SU-DHL-6 (cell line): ENCODE measurements at regions not wholly inside any gene's neighbourhood (a gene's known extent, or its start where the extent isn't known, plus 50 kb on each side); places are given as distances from the start of the nearest gene placed in this dataset.

Experiments
- H2AFZ ChIP-seq: fragments of 200-600 bp; sonication (generic); 2 replicates; pipeline ENCODE4 v1.6.1; 2014; ENCODE audit warnings: low read depth, mild to moderate bottlenecking, moderate library complexity, mixed read lengths, antibody characterized with exemption, low read length; ENCODE audit not compliant: severe bottlenecking
- H3F3A ChIP-seq: fragments of 200-600 bp; shearing (Covaris generic); 2 replicates; pipeline ENCODE4 v1.6.0; 2016; ENCODE audit warnings: antibody characterized with exemption, mild to moderate bottlenecking; ENCODE audit not compliant: insufficient read depth
- H3K27ac ChIP-seq: fragments of 200-600 bp; sonication (generic); 2 replicates; pipeline ENCODE4 v1.5.1; 2016; ENCODE audit warnings: low read depth, mild to moderate bottlenecking, low read length, moderate library complexity, mixed read lengths
- H3K27me3 ChIP-seq: fragments of 200-600 bp; sonication (generic), shearing (Covaris generic); 2 replicates; pipeline ENCODE4 v1.6.0; 2014; ENCODE audit warnings: mild to moderate bottlenecking, low read length
- H3K36me3 ChIP-seq: fragments of 200-600 bp; sonication (generic); 2 replicates; pipeline ENCODE4 v1.6.1; 2014; ENCODE audit warnings: mild to moderate bottlenecking, low read length, mixed read lengths
- H3K4me2 ChIP-seq: fragments of 300-600, 200-600 bp; shearing (Covaris generic), sonication (generic); 2 replicates; pipeline ENCODE4 v1.6.0; 2014; ENCODE audit warnings: low read length, low read depth, mild to moderate bottlenecking; ENCODE audit not compliant: poor library complexity, severe bottlenecking
- H3K4me3 ChIP-seq: fragments of 200-600 bp; sonication (generic); 2 replicates; pipeline ENCODE4 v1.5.1; 2014; ENCODE audit warnings: antibody characterized with exemption, low read length, mild to moderate bottlenecking, mixed read lengths; ENCODE audit not compliant: insufficient read depth, poor library complexity, severe bottlenecking
- H3K79me2 ChIP-seq: fragments of 200-600 bp; sonication (generic); 2 replicates; pipeline ENCODE4 v1.6.1; 2014; ENCODE audit warnings: mild to moderate bottlenecking, low read length, moderate library complexity; ENCODE audit not compliant: insufficient read depth
- H3K9ac ChIP-seq: fragments of 200-600 bp; sonication (generic); 2 replicates; pipeline ENCODE4 v1.7.0; 2014; ENCODE audit warnings: mild to moderate bottlenecking, low read length
- H3K9me2 ChIP-seq: fragments of 200-600 bp; sonication (generic); replicated peaks from 2 replicates; pipeline ENCODE4 v1.6.1; 2014; ENCODE audit warnings: low read length; ENCODE audit not compliant: insufficient read depth
- H3K9me3 ChIP-seq: fragments of 200-600 bp; sonication (generic); 2 replicates; pipeline ENCODE4 v1.6.1; 2014; ENCODE audit warnings: low read length, mixed read lengths; ENCODE audit not compliant: insufficient read depth
- H4K20me1 ChIP-seq: fragments of 200-600 bp; sonication (generic); 2 replicates; pipeline ENCODE4 v1.6.1; 2014; ENCODE audit warnings: low read depth, mild to moderate bottlenecking, antibody characterized with exemption, low read length, moderate library complexity, mixed read lengths
- CTCF ChIP-seq: fragments of 200-600 bp; sonication (generic); IDR thresholded peaks from one replicate; pipeline ENCODE4 v1.5.1; 2017; ENCODE audit warnings: antibody characterized with exemption, mild to moderate bottlenecking, low read length, moderate library complexity; ENCODE audit not compliant: insufficient read depth, poor library complexity, severe bottlenecking
- EZH2phosphoT487 ChIP-seq: fragments of 200-600 bp; sonication (generic), shearing (Covaris generic); conservative IDR thresholded peaks from 2 replicates; pipeline ENCODE4 v1.6.1; 2018; ENCODE audit warnings: mild to moderate bottlenecking, antibody characterized with exemption, low read length, moderate library complexity, mixed read lengths

DNA sequence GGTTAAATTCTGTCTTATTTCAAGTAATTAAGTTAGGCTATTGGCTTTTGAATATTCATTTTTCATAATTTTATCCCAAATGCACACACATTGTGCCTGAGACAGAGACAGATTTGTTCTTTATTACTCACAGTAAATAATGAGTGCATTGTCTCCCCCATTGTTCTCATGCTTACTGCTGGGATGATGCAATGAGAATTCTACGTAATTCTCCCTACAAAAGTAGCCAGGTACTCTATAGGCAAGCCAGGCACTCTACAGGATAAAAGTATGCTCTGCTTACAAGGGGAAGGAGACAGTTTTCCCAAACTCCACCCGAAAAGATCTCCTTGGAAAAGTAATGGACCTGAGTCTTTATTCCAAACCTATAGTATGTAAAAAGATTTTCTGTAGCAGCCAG is 1890.7 kb upstream of the PCDH10 start:
- Histone ChIP-seq H3K27me3 (no peaks in the 10 kb centered on the region), H3K9me3 (no peaks in the 10 kb centered on the region), H3K79me2 (no peaks in the 10 kb centered on the region), H3K4me2 (no peak overlapping the region), H3K36me3 (no peaks in the 10 kb centered on the region), H3K4me3 (no peak overlapping the region), H3K27ac (no peak overlapping the region), H2AFZ (no peak overlapping the region), H3K9ac (no peak overlapping the region), H3F3A (no peaks in the 10 kb centered on the region), H3K9me2 (no peaks in the 10 kb centered on the region), H4K20me1 (no peaks in the 10 kb centered on the region)
- TF ChIP-seq EZH2phosphoT487 = no peak
- no peak for TF ChIP-seq CTCF

- Histone ChIP-seq H3K36me3 (no peaks in the 10 kb centered on the region), H3K9me3 (no peaks in the 10 kb centered on the region), H3K9ac (no peak overlapping the region), H3K9me2 (no peaks in the 10 kb centered on the region), H4K20me1 (no peaks in the 10 kb centered on the region), H2AFZ (no peak overlapping the region), H3K4me2 (no peak overlapping the region), H3K27ac (no peak overlapping the region), H3K79me2 (no peaks in the 10 kb centered on the region), H3K27me3 (no peaks in the 10 kb centered on the region), H3K4me3 (no peak overlapping the region), H3F3A (no peaks in the 10 kb centered on the region)
- TF ChIP-seq EZH2phosphoT487 (no peak), CTCF (no peak)
Measured at GRCh38 chr4:131288441-131288840, 1860.7 kb upstream of the PCDH10 start.

GRCh38 chr4:131296192-131296591 is 1852.9 kb upstream of the PCDH10 start:
- Histone ChIP-seq H3K9me3 (no peaks in the 10 kb centered on the region), H3K4me2 (no peak overlapping the region), H3F3A (no peaks in the 10 kb centered on the region), H3K36me3 (no peaks in the 10 kb centered on the region), H3K79me2 (no peaks in the 10 kb centered on the region), H3K9ac (no peak overlapping the region), H3K9me2 (no peaks in the 10 kb centered on the region), H3K4me3 (no peak overlapping the region), H3K27me3 (no peaks in the 10 kb centered on the region), H3K27ac (no peak overlapping the region), H2AFZ (no peak overlapping the region), H4K20me1 (no peaks in the 10 kb centered on the region)
- TF ChIP-seq EZH2phosphoT487 (no peak), CTCF (no peak)
